ENCODE measurements at regions not wholly inside any gene's neighbourhood (a gene's known extent, or its start where the extent isn't known, plus 50 kb on each side); places are given as distances from the start of the nearest gene placed in this dataset.

DNA sequence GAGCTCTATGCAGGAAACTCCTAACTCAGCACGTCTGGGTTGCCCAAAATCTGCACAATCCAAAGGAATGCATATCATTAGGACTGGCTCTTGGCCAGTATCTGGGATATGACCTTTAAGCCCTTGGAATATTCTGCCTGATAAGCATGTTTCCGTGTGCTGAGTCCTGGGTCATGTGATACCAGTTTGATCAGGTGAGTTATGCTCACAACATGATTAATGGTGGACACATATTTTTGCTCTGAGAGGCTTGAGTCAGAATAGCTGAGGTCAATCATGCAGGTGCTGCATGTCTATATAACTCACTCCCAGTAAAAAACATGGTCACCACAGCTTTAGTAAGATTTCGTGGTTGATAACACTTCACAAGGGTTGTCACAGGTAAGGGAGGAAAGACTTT lies 408.8 kb downstream of the YTHDC2 start:
- H3K27ac Mint-ChIP-seq: no peak overlapping the region
- ATAC-seq (replicated peaks): no peak
- H3K4me1 Mint-ChIP-seq: no peaks in the 10 kb centered on the region
- no peaks in the 10 kb centered on the region for H3K36me3 Mint-ChIP-seq
- H3K4me3 Mint-ChIP-seq: no peak overlapping the region
- DNase-seq: no peak
- no peaks in the 10 kb centered on the region for H3K27me3 Mint-ChIP-seq
- H3K9me3 Mint-ChIP-seq: no peaks in the 10 kb centered on the region

DNA sequence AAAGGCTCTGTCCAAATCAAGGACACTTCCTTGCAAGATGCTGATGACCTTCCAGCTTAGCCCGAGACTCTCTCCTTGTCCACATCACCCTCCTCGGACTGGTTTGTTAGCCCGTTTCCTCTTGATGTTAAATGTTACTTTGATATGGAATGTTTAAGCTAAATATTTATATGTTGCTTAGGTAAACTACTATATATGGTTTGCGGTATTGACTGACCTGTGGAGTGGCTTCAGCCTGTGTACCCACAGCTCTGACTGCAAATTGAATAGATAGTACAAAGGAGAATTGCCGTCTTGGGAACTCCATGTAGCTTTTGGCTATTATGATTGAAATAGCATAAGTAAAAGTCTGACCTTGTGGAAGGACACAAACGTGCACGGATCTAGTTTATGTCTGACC lies 422.0 kb downstream of the YTHDC2 start:
- H3K36me3 Mint-ChIP-seq: no peaks in the 10 kb centered on the region
- no peaks in the 10 kb centered on the region for H3K4me1 Mint-ChIP-seq

DNA sequence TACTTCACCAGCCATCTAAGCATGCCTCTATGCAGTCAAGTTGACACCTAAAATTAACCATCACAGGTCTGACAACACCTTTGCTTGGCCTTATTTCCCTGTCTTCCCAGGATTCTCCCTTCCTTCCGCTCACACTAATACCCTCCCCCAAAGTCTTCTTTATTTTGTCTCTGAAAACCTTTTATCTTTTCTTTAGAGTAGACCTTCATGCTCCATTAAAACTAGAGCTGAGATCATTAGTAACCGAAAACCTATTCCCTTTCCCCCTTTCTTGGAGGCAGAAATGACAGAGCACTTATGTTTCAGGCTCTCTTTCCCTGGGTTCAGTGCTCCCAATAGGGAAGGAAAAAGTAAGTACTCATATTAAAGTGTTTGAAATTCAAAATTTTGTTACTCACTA lies 423.8 kb downstream of the YTHDC2 start:
- ATAC-seq (replicated peaks) (no peak), DNase-seq (no peak)
- no peaks in the 10 kb centered on the region for H3K27me3 Mint-ChIP-seq
- H3K36me3 Mint-ChIP-seq: no peaks in the 10 kb centered on the region
- no peak overlapping the region for H3K4me3 Mint-ChIP-seq
- H3K27ac Mint-ChIP-seq: no peak overlapping the region
- H3K9me3 Mint-ChIP-seq: peaks cover 4 to 10% of the 10 kb centered on the region in 2 donors
- no peaks in the 10 kb centered on the region for H3K4me1 Mint-ChIP-seq

More for the DNA sequence above, 422.0 kb downstream of the YTHDC2 start:
- ATAC-seq (replicated peaks) (no peak), DNase-seq (no peak)
- H3K9me3 Mint-ChIP-seq: peaks cover 2 to 7% of the 10 kb centered on the region in 2 donors
- H3K27me3 Mint-ChIP-seq: no peaks in the 10 kb centered on the region
- H3K27ac Mint-ChIP-seq: no peak overlapping the region
- no peak overlapping the region for H3K4me3 Mint-ChIP-seq

DNA sequence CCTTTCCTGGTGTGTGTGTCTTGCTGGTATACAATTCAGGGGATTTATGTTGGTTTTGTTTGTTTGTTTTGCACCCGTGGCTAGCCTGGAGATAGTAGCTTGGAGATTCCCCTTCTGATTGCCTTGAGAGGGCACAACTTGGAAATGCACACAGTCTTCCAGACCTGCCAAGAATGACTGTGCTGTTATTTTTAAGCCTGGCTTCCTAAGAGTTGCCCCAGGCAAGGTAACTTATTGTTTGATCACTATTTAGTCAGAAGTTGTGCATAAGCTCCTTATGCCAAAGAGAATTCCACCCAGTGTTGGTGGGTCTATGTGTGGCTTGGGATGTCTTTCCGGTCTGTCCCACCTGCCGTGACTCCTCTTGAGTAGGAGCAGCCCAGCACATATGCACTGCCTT lies 421.9 kb upstream of the KCNN2 start:
- ATAC-seq (replicated peaks): no peak
- Mint-ChIP-seq H3K36me3 (no peaks in the 10 kb centered on the region), H3K4me1 (no peaks in the 10 kb centered on the region)

DNA sequence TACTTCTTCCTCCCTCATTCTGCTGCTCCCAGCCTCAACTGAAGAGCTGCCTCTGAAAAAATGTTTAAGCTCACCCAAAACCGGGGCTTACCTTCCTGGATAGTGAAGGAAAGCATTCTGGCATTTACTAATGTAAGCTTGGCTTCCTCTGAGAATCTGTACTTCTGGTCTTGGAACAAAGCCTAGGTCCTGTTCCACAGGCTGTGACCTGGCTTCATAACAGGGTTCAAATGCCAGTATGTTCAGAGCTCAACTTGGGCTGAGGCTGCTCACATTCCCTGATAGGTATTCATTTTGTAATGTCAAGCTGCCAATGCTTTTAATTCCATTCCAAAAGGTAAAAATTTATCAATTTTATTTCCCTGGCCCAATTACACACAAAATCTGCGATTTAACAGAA lies 411.7 kb upstream of the KCNN2 start:
- no peak overlapping the region for H3K27ac Mint-ChIP-seq
- ATAC-seq (replicated peaks) (no peak), DNase-seq (no peak)
- H3K27me3 Mint-ChIP-seq: no peaks in the 10 kb centered on the region
- peaks cover 8 to 13% of the 10 kb centered on the region in 2 donors for H3K9me3 Mint-ChIP-seq
- no peaks in the 10 kb centered on the region for H3K36me3 Mint-ChIP-seq
- H3K4me1 Mint-ChIP-seq: no peaks in the 10 kb centered on the region
- no peak overlapping the region for H3K4me3 Mint-ChIP-seq

More for the DNA sequence above, 421.9 kb upstream of the KCNN2 start:
- Mint-ChIP-seq H3K27me3 (no peaks in the 10 kb centered on the region), H3K9me3 (peaks cover 7 to 10% of the 10 kb centered on the region in 2 donors), H3K27ac (no peak overlapping the region), H3K4me3 (no peak overlapping the region)
- DNase-seq: no peak

DNA sequence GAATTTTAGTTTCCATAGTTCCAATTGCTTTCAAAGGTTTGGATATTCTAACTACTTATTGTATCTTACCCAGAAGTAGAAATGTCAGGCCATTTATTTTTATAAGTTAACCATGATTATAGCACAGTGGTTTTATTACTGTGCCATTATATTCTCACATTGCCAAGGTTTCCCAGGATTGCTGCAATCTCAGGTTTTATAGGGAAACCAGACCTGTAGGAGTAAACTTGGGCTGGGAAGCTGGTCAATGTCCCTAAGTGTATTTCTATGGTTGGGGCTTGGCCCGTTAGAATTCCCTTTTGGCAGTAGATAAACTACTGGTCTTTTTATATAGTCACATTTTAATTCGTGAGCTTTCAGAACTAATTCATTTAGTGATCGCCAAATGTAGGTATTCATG lies 396.6 kb upstream of the KCNN2 start:
- H3K36me3 Mint-ChIP-seq: no peaks in the 10 kb centered on the region
- DNase-seq (no peak), ATAC-seq (replicated peaks) (no peak)
- H3K4me1 Mint-ChIP-seq: no peaks in the 10 kb centered on the region
- no peak overlapping the region for H3K27ac Mint-ChIP-seq
- H3K27me3 Mint-ChIP-seq: no peaks in the 10 kb centered on the region
- H3K9me3 Mint-ChIP-seq: peaks cover 0 to 7% of the 10 kb centered on the region in 2 donors
- no peak overlapping the region for H3K4me3 Mint-ChIP-seq

DNA sequence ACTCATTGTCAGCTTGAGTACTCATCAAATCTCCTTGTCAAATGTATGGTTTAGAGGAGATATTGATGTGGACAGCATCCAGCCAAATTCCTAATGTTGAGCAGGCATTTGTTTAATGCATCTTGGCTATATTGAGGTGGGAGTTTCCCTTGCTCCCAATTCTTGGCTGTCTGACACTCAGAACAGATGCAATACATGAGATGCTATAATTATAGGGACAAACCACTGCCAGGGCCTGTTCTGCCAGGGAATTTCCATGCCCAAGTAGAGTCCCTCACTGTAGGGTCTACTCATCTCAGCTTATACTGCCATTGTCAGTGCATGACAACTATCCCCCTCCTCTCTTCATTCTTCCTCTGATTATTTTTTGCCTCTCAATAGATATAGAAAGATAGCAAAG lies 392.0 kb upstream of the KCNN2 start:
- no peaks in the 10 kb centered on the region for H3K36me3 Mint-ChIP-seq
- H3K27ac Mint-ChIP-seq: no peak overlapping the region
- H3K4me1 Mint-ChIP-seq: no peaks in the 10 kb centered on the region
- H3K9me3 Mint-ChIP-seq: no peaks in the 10 kb centered on the region
- DNase-seq (no peak), ATAC-seq (replicated peaks) (no peak)
- H3K27me3 Mint-ChIP-seq: no peaks in the 10 kb centered on the region
- no peak overlapping the region for H3K4me3 Mint-ChIP-seq

DNA sequence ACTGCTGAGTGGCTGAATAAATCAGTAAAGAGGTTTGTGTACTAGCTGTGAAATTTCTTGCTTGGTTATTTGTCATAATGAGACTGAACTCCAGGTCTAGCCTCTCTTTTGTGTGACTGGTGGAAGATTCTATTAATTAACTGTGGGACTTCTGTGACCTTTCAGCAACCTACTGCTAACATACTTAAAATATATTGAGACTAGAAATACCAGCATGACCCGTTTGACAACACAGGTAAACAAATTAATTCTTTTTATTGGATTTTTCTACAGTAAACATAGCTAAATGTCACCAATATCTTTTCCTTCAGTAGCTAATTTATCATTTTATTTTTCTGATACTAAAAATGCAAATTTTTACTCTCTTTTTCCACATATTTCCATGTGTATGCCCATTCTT lies 390.4 kb upstream of the KCNN2 start:
- H3K4me1 Mint-ChIP-seq: no peaks in the 10 kb centered on the region
- H3K27ac Mint-ChIP-seq: no peak overlapping the region
- DNase-seq: no peak
- H3K4me3 Mint-ChIP-seq: no peak overlapping the region
- no peaks in the 10 kb centered on the region for H3K27me3 Mint-ChIP-seq
- no peaks in the 10 kb centered on the region for H3K9me3 Mint-ChIP-seq
- no peak for ATAC-seq (replicated peaks)
- no peaks in the 10 kb centered on the region for H3K36me3 Mint-ChIP-seq

DNA sequence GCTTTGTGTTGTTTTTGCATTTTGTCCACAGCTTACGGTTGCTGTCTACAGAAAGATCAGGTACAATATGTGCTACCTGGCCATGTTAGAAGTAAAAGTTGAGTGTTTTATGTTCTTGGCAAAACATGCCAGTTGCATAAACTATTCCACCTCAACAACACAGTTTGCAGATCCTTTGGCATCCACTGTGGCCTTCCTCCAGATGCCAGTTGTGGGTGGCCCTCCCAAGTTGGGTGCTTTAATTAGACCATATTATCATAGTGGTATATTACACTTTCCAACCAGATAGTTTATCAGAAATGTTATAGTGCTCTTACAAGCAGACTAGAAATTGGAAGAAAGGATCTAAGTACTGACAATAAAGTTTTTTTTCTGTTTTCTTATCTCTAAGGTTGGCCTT lies 386.9 kb upstream of the KCNN2 start:
- ATAC-seq (replicated peaks): no peak
- Mint-ChIP-seq H3K36me3 (no peaks in the 10 kb centered on the region), H3K4me3 (no peak overlapping the region), H3K4me1 (no peaks in the 10 kb centered on the region), H3K27ac (no peak overlapping the region), H3K9me3 (peaks cover 3 to 4% of the 10 kb centered on the region in 2 donors), H3K27me3 (no peaks in the 10 kb centered on the region)
- DNase-seq: no peak

DNA sequence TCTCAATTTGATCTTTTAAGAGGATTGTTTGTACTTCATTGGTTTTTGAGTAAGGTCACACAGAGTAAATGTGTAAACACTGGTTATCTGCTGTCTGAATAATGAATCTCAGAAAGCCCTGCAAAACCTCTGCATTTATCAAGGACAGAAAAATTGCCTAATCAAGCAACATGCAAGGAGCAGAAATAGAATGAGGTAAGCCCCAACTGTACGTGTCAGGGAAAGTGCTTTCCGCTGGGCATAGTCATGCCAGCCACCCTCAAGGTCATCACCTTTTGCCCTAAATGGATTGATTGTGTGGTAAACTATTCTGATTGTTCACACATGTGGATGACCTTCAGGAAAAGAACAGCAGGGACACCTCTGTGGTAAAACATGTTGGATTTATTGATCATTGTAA lies 376.9 kb upstream of the KCNN2 start:
- Mint-ChIP-seq H3K27ac (no peak overlapping the region), H3K36me3 (no peaks in the 10 kb centered on the region), H3K4me1 (no peaks in the 10 kb centered on the region), H3K27me3 (no peaks in the 10 kb centered on the region), H3K4me3 (no peak overlapping the region), H3K9me3 (peaks cover 4 to 6% of the 10 kb centered on the region in 2 donors)
- ATAC-seq (replicated peaks) (no peak), DNase-seq (no peak)

DNA sequence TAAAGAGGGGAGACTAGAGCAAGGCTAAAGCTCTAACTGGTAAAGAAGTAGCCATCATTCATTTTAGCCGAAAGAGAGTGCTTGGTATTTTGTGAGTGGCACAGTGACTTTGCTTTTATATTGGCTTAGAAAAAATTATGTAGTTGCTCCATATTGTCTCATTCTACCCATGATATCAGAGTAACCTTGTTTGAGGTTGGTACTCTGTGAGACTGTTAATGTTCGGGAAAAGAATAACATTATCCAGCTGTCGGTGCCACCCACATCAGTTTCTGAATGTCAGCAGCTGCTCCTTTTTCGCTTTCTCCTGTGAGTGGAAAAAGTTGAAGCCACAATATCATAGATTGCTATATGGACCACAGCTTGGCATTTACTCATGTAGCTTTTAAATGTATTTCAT lies 376.4 kb upstream of the KCNN2 start:
- DNase-seq (no peak), ATAC-seq (replicated peaks) (no peak)
- H3K27ac Mint-ChIP-seq: no peak overlapping the region
- H3K36me3 Mint-ChIP-seq: no peaks in the 10 kb centered on the region
- no peak overlapping the region for H3K4me3 Mint-ChIP-seq
- H3K9me3 Mint-ChIP-seq: peaks cover 4 to 6% of the 10 kb centered on the region in 2 donors
- no peaks in the 10 kb centered on the region for H3K4me1 Mint-ChIP-seq
- no peaks in the 10 kb centered on the region for H3K27me3 Mint-ChIP-seq

DNA sequence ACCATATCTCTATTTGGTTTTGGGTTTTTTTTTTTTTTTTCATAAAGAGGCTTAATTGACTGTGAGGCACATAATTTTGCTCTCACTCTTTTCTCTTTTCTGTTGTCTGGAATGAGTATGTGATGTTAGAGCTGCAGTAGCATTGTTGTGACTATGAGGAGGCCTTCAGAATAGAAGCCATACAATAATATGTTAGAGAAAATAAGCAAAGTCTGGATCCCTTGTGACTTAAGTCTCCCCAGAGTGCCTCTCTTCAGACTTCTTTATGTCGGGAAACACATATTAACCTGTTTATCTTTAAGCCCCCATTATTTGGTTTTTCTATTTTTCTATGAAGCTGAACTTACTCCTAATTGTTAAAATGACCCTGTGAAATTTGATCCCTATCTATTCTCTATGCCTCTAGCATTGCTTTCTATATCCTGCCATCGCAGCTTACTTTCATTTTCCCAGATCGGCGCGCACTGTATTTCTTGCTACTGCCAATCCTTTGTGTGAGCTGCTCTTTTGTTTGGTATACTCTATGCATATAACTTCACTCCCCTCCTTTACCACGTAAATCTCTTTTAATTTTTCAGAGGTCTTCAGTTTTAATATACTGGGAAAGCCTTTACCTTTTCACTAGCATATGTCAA lies 372.5 kb upstream of the KCNN2 start:
- Mint-ChIP-seq H3K4me1 (no peaks in the 10 kb centered on the region), H3K27me3 (no peaks in the 10 kb centered on the region), H3K9me3 (peaks cover 1 to 4% of the 10 kb centered on the region in 2 donors), H3K27ac (no peak overlapping the region), H3K36me3 (no peaks in the 10 kb centered on the region), H3K4me3 (no peak overlapping the region)
- ATAC-seq (replicated peaks) (no peak), DNase-seq (no peak)

DNA sequence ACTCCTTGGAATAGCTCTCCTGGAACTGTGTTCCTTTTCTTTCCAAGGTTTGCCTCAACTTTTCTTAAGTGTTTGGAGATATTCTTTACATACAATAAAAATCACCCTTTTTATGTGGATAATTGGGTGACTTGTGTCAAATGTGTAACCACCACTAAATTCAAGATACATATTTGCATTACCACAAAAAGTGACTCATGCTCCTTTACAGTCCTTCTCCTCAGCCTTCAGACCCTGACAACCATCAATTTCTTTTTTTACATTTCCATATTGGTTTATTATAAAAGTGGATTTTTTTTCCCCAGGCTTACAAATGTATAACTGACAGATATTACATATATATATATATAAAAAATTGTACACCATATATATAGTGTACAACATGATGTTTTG lies 372.0 kb upstream of the KCNN2 start:
- Mint-ChIP-seq H3K4me1 (no peaks in the 10 kb centered on the region), H3K9me3 (peaks cover 1 to 4% of the 10 kb centered on the region in 2 donors), H3K27me3 (no peaks in the 10 kb centered on the region), H3K4me3 (no peak overlapping the region), H3K27ac (no peak overlapping the region), H3K36me3 (no peaks in the 10 kb centered on the region)
- no peak for DNase-seq
- no peak for ATAC-seq (replicated peaks)

DNA sequence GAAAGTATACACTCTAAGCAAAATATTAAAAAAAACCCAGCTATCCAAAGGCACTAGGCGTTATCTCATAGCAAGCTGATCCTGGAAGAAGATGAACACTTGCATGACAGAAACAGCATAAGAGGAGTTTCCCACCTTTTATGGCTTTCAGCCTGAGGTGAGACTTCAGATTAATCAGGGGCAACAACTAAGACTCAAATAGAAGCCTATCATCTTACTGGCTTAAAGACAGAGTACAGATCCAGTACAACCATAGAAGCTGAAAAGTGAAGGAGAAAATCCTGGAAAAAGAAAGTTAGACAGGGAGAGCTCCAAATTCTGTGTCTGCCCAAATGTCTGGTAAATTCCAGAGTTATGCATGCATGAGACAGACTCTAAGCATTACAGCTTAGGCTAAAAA lies 360.8 kb upstream of the KCNN2 start:
- H3K4me1 Mint-ChIP-seq: no peaks in the 10 kb centered on the region
- H3K4me3 Mint-ChIP-seq: no peak overlapping the region
- no peak for ATAC-seq (replicated peaks)
- no peak overlapping the region for H3K27ac Mint-ChIP-seq
- H3K36me3 Mint-ChIP-seq: no peaks in the 10 kb centered on the region
- H3K27me3 Mint-ChIP-seq: no peaks in the 10 kb centered on the region
- no peaks in the 10 kb centered on the region for H3K9me3 Mint-ChIP-seq
- no peak for DNase-seq

DNA sequence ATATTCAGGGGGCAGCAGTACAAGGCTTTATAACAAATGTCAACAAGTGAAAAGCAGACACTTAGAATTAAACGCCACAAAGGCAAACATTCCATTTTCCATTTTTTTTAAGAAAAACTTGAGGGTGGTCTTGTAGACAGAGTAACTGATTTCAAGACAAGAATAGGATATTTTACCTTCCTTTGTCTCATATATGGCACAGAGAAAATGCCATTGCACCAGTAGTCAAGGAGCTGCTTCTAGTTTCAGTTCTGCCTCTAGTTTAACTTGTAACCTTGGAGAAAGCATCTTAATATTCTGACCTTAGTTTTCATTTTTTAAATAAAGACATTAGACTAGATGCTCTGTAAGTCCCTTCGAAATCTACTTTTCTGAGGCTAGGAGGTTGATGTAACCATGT lies 355.3 kb upstream of the KCNN2 start:
- H3K27ac Mint-ChIP-seq: no peak overlapping the region
- DNase-seq (no peak), ATAC-seq (replicated peaks) (no peak)
- H3K4me3 Mint-ChIP-seq: no peak overlapping the region
- no peaks in the 10 kb centered on the region for H3K4me1 Mint-ChIP-seq
- H3K27me3 Mint-ChIP-seq: no peaks in the 10 kb centered on the region
- no peaks in the 10 kb centered on the region for H3K36me3 Mint-ChIP-seq
- H3K9me3 Mint-ChIP-seq: peaks cover 0 to 3% of the 10 kb centered on the region in 2 donors

DNA sequence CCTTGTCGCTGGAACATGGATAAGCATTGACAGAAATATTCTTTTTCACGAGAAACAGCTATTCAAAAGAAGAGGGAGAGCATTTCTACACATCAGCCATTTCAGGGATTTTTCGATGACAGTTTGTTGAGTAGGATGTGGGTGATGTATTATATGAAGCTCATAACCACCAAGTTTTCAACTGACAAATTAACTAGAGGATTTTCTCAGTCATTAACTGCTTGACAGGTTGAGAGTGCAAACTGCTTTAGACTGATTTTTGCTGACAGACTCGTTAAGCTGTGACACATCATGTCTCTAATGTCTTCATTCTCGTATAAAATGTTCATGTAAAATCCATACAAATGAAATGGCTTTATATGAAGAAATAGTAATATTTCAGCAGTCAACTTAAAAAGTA lies 354.2 kb upstream of the KCNN2 start:
- H3K4me1 Mint-ChIP-seq: no peaks in the 10 kb centered on the region
- H3K4me3 Mint-ChIP-seq: no peak overlapping the region
- peaks cover 0 to 3% of the 10 kb centered on the region in 2 donors for H3K9me3 Mint-ChIP-seq
- H3K36me3 Mint-ChIP-seq: no peaks in the 10 kb centered on the region
- no peak for ATAC-seq (replicated peaks)
- no peak for DNase-seq
- no peak overlapping the region for H3K27ac Mint-ChIP-seq
- no peaks in the 10 kb centered on the region for H3K27me3 Mint-ChIP-seq

All from stimulated activated naive B cell treated with anti-CD40 and anti-IgM and Interleukin-4, amounts not matched to agents 10 μg/mL and 1 μg/mL and 100 μg/mL, for 72 hours (primary cell).